ENCODE measurements at regions not wholly inside any gene's neighbourhood (a gene's known extent, or its start where the extent isn't known, plus 50 kb on each side); places are given as distances from the start of the nearest gene placed in this dataset.

DNA sequence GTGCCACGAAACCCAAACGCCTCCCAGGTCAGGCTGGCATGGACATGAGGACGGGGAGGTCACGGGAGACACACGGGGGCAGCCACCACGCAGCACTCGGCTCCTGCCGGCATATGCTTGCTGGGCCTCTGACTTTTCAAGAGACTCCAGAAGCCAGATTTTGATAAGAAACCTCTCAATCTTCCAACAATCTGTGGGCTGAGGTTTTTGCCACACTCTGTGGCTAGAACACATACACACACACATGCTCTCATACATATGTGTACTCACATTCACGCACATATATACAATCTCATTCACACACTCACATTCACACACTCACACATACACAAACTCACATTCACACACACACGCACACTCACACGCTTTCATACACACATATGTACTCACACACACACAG, 86.7 kb upstream of the LINGO1 start:
- no peak for TF ChIP-seq CTCF (IDR thresholded peaks at IDR 0.05; ENCODE audit: low read depth, low read length)
- no peak for TF ChIP-seq POLR2A (IDR thresholded peaks at IDR 0.05; ENCODE audit: extremely low read depth, insufficient read length)
- TF ChIP-seq MAX (IDR thresholded peaks at IDR 0.05; ENCODE audit: low read depth, low read length), result no peak

Measured in NB4 (cell line).